ENCODE measurements at regions not wholly inside any gene's neighbourhood (a gene's known extent, or its start where the extent isn't known, plus 50 kb on each side); places are given as distances from the start of the nearest gene placed in this dataset.

- no peak for TF ChIP-seq SP1 (IDR thresholded peaks at IDR 0.05)
- no peak for TF ChIP-seq ATF3 (IDR thresholded peaks at IDR 0.05)
- TF ChIP-seq HNF4A (conservative IDR thresholded peaks at IDR 0.05): no peak
- no peak for TF ChIP-seq TAF1 (conservative IDR thresholded peaks at IDR 0.05)
- no peak for TF ChIP-seq GABPA (IDR thresholded peaks at IDR 0.05 in 1 of 2, conservative IDR thresholded peaks at IDR 0.05 in 1 of 2)
- TF ChIP-seq HNF4G (IDR thresholded peaks at IDR 0.05): no peak
- TF ChIP-seq FOXA1 (IDR thresholded peaks at IDR 0.05): no peak
- DNase-seq (ENCODE audit: low spot score): no peak
- no peaks in the 10 kb centered on the region for H3K27me3 ChIP-seq (ENCODE audit: control insufficient read depth in 4 of 4, insufficient read depth in 4 of 4, low read length in 3 of 4)
- H3K9ac ChIP-seq (ENCODE audit: low read depth in 1 of 2, low read length in 2 of 2): no peak overlapping the region
- WGBS: 98% methylated on average over 3 of the region's 3 CpGs
- no peak overlapping the region for H3K27ac ChIP-seq (ENCODE audit: low read depth in 1 of 2, low read length in 2 of 2)
- no peak overlapping the region for H3K4me3 ChIP-seq (ENCODE audit: low read depth in 1 of 3, low read length in 3 of 3)
- no peaks in the 10 kb centered on the region for H3K36me3 ChIP-seq (ENCODE audit: control insufficient read depth in 4 of 4, insufficient read depth in 3 of 4, low read depth in 1 of 4, low read length in 3 of 4)
- H3K9me3 ChIP-seq (ENCODE audit: control insufficient read depth in 4 of 4, low read length in 3 of 4): no peaks in the 10 kb centered on the region
- H3K4me1 ChIP-seq (ENCODE audit: control insufficient read depth in 4 of 4, insufficient read depth in 4 of 4, low read length in 3 of 4): peaks cover 0 to 10% (median 5%) of the 10 kb centered on the region in 4 donors
Measured at GRCh38 chr15:81083201-81083600, 50.9 kb upstream of the CFAP161 start.

Measured in liver (tissue), 7 donors.